ENCODE measurements at regions not wholly inside any gene's neighbourhood (a gene's known extent, or its start where the extent isn't known, plus 50 kb on each side); places are given as distances from the start of the nearest gene placed in this dataset.

DNA sequence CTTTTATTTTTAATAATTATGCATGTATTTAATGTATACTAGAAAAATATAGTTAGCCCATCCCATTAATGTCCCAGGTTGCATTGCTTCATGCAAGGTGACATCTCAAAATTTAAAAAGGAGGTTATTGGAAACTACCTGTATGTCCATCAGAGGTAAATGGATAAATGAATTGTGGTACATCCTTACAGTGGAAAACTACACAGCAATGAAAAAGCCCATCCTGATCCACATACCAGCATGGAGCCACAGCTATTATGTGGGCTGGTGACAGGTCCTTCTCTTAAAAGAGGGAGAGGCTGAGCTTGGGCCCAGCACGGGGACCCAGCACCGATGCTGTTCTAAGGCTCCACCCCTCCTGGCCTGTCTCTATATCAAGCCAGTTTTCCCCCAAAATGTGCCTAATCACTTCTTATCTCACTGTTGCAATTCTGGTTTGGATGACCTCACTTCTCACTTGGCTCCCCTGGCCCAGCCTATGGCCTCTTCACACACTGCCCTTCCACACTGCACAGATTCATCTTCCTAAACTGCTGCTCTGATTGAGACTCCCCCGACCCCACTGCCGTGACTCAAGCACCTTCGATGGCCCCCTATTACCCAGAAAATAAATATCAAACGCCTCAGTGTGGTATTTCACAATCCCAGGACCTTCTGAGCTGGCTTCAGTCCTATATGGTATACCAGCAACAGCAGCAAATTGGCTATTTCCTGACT, 97.1 kb upstream of the NCOR2 start:
- H3K4me3 ChIP-seq (ENCODE audit: low read length), result no peak overlapping the region
- no peak for TF ChIP-seq CTCF (IDR thresholded peaks at IDR 0.05; ENCODE audit: insufficient read depth, low read depth, low read length, missing control alignments)
- DNase-seq (ENCODE audit: low read depth), result no peak

GRCh38 chr12:124663771-124664366, 96.5 kb upstream of the NCOR2 start:
- no peak for DNase-seq (ENCODE audit: low read depth)
- H3K4me3 ChIP-seq (ENCODE audit: low read length), result no peak overlapping the region
- no peak for TF ChIP-seq CTCF (IDR thresholded peaks at IDR 0.05; ENCODE audit: insufficient read depth, low read depth, low read length, missing control alignments)

GRCh38 chr12:124663206-124663605, 95.8 kb upstream of the NCOR2 start:
- no peak for DNase-seq (ENCODE audit: low read depth)

GRCh38 chr12:124661341-124661740, 93.9 kb upstream of the NCOR2 start:
- TF ChIP-seq CTCF (IDR thresholded peaks at IDR 0.05; ENCODE audit: insufficient read depth, low read depth, low read length, missing control alignments), result no peak
- no peak overlapping the region for H3K4me3 ChIP-seq (ENCODE audit: low read length)
- no peak for DNase-seq (ENCODE audit: low read depth)

More at GRCh38 chr12:124663206-124663605, 95.8 kb upstream of the NCOR2 start:
- no peak for TF ChIP-seq CTCF (IDR thresholded peaks at IDR 0.05; ENCODE audit: insufficient read depth, low read depth, low read length, missing control alignments)
- H3K4me3 ChIP-seq (ENCODE audit: low read length), result no peak overlapping the region

GRCh38 chr12:124660851-124661250, 93.4 kb upstream of the NCOR2 start:
- no peak overlapping the region for H3K4me3 ChIP-seq (ENCODE audit: low read length)
- no peak for DNase-seq (ENCODE audit: low read depth)
- TF ChIP-seq CTCF (IDR thresholded peaks at IDR 0.05; ENCODE audit: insufficient read depth, low read depth, low read length, missing control alignments), result no peak

- DNase-seq (ENCODE audit: low read depth), result no peak
- H3K4me3 ChIP-seq (ENCODE audit: low read length), result no peak overlapping the region
- TF ChIP-seq CTCF (IDR thresholded peaks at IDR 0.05; ENCODE audit: insufficient read depth, low read depth, low read length, missing control alignments), result no peak
These were observed 91.5 kb upstream of the NCOR2 start for GRCh38 chr12:124658806-124659402.

All from epithelial cell of esophagus (primary cell).